ENCODE measurements at regions not wholly inside any gene's neighbourhood (a gene's known extent, or its start where the extent isn't known, plus 50 kb on each side); places are given as distances from the start of the nearest gene placed in this dataset.

GRCh38 chr1:82423174-82423815, 622.6 kb downstream of the ADGRL2 start:
- H3K4me3 ChIP-seq (ENCODE audit: low read length) = no peak overlapping the region
- H3K9me3 ChIP-seq (ENCODE audit: low read depth, low read length) = no peaks in the 10 kb centered on the region
- no peaks in the 10 kb centered on the region for H3K27me3 ChIP-seq (ENCODE audit: insufficient read depth, low read length)
- H3K4me1 ChIP-seq (ENCODE audit: insufficient read depth, low read length) = no peaks in the 10 kb centered on the region

DNA sequence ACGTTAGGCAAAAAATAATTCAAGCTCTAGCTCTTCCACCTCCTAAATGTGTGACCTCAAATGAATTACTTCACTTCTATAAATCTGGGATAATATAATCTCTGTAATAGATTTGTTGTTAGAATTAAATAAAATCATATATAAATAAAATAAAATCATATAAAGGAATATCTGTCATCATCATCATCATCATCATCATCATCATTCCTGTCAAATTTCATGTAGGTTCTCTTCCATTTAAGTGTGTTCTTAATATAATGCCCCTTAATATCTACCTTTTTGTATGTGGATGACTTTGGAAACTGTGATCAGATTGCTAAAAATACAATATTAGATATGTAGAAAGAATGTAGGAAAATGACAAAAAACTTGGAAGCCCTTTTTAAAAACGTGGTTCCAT, 621.0 kb downstream of the ADGRL2 start:
- H3K9me3 ChIP-seq (ENCODE audit: low read depth, low read length) = no peaks in the 10 kb centered on the region
- H3K4me3 ChIP-seq (ENCODE audit: low read length) = no peak overlapping the region
- no peaks in the 10 kb centered on the region for H3K4me1 ChIP-seq (ENCODE audit: insufficient read depth, low read length)
- H3K27me3 ChIP-seq (ENCODE audit: insufficient read depth, low read length) = no peaks in the 10 kb centered on the region

- no peaks in the 10 kb centered on the region for H3K9me3 ChIP-seq (ENCODE audit: low read depth, low read length)
- H3K4me3 ChIP-seq (ENCODE audit: low read length) = no peak overlapping the region
- no peaks in the 10 kb centered on the region for H3K4me1 ChIP-seq (ENCODE audit: insufficient read depth, low read length)
- no peaks in the 10 kb centered on the region for H3K27me3 ChIP-seq (ENCODE audit: insufficient read depth, low read length)
Measured at GRCh38 chr1:82420584-82420983, 619.9 kb downstream of the ADGRL2 start.

DNA sequence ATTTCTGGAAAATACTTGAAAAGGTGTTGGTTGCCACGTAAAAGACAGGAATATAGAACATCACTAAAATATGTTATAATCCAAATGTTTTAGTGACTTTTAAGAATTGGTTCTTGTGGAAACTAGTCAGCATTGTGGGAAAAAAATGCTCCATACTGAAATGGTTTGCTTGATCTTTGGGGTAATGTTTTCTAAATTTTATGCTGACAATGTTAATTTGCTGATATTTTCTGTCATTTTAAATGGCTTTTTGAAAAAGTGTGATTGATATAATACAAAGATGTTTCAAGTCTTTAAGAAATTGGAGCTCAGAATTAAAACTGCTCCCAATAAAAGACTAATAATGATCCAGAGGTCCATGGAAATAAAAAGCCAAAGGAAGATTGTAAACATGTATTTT, 610.9 kb downstream of the ADGRL2 start:
- Histone ChIP-seq H3K9me3 (ENCODE audit: low read depth, low read length) (no peaks in the 10 kb centered on the region), H3K4me1 (ENCODE audit: insufficient read depth, low read length) (no peaks in the 10 kb centered on the region), H3K4me3 (ENCODE audit: low read length) (no peak overlapping the region), H3K27me3 (ENCODE audit: insufficient read depth, low read length) (no peaks in the 10 kb centered on the region)

GRCh38 chr1:82405333-82405732, 604.6 kb downstream of the ADGRL2 start:
- H3K4me3 ChIP-seq (ENCODE audit: low read length) = no peak overlapping the region
- no peaks in the 10 kb centered on the region for H3K4me1 ChIP-seq (ENCODE audit: insufficient read depth, low read length)
- no peaks in the 10 kb centered on the region for H3K27me3 ChIP-seq (ENCODE audit: insufficient read depth, low read length)
- no peaks in the 10 kb centered on the region for H3K9me3 ChIP-seq (ENCODE audit: low read depth, low read length)

DNA sequence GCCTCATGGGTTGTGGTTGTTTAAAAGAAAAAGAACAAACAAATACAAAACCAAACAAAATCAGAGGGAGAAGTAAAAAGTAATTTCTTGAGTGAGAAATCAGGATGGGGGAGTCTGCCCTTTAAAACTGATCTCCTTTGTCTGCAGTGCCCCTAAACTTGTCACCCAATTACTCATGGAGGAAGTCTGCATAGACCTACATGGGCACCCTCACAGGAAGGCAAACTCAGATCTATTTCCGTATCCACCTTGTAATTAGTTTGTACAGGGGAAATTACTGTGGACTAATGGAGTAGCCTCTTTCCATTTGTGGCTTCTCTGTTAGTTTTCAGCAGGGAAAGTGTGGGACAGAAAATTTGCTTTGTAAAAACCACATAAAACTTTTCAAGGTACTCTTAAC, 600.4 kb downstream of the ADGRL2 start:
- H3K27me3 ChIP-seq (ENCODE audit: insufficient read depth, low read length) = no peaks in the 10 kb centered on the region
- no peak overlapping the region for H3K4me3 ChIP-seq (ENCODE audit: low read length)
- no peaks in the 10 kb centered on the region for H3K4me1 ChIP-seq (ENCODE audit: insufficient read depth, low read length)
- no peaks in the 10 kb centered on the region for H3K9me3 ChIP-seq (ENCODE audit: low read depth, low read length)

GRCh38 chr1:82400521-82400920, 599.8 kb downstream of the ADGRL2 start:
- Histone ChIP-seq H3K4me1 (ENCODE audit: insufficient read depth, low read length) (no peaks in the 10 kb centered on the region), H3K27me3 (ENCODE audit: insufficient read depth, low read length) (no peaks in the 10 kb centered on the region), H3K9me3 (ENCODE audit: low read depth, low read length) (no peaks in the 10 kb centered on the region)

DNA sequence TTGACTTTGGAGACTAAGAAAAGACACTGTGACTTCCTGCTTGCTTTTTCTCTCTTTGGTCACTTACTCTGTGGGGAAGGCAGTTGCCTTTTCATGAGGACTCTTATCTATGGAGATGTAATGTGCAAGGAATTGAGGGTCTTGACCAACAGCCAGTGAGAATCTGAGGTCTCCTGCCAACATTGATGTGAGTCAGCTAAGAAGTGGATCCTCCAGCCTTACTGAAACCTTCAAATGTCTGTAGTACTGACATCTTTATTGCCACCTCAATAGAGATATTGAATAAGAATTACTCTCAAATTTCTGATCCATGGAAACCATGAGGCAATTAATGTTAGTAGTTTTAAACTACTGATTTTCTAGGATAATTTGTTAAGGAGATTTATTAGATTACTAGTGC, 598.4 kb downstream of the ADGRL2 start:
- no peaks in the 10 kb centered on the region for H3K9me3 ChIP-seq (ENCODE audit: low read depth, low read length)
- H3K4me3 ChIP-seq (ENCODE audit: low read length) = no peak overlapping the region
- no peaks in the 10 kb centered on the region for H3K4me1 ChIP-seq (ENCODE audit: insufficient read depth, low read length)
- no peaks in the 10 kb centered on the region for H3K27me3 ChIP-seq (ENCODE audit: insufficient read depth, low read length)

More at GRCh38 chr1:82400521-82400920, 599.8 kb downstream of the ADGRL2 start:
- no peak overlapping the region for H3K4me3 ChIP-seq (ENCODE audit: low read length)

DNA sequence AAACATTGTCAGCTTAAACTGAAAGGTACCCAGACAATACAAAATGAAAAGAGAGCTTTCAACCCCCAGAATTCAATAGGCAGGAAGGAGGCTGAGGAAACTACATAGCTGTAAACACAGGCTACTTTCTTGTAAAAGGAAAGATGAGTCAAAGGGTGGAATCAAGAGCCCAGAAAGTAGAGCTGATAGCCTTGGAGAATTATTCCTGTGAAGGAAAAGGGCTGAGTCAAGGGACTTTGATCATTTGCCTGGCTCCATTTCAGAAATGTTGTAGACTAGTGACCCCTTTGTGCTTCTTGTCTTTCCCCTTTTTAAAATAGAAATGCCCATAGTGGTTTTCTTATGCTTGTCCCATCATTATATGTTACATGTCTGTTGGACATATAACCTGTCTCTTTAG, 597.6 kb downstream of the ADGRL2 start:
- Histone ChIP-seq H3K4me3 (ENCODE audit: low read length) (no peak overlapping the region), H3K9me3 (ENCODE audit: low read depth, low read length) (no peaks in the 10 kb centered on the region), H3K27me3 (ENCODE audit: insufficient read depth, low read length) (no peaks in the 10 kb centered on the region), H3K4me1 (ENCODE audit: insufficient read depth, low read length) (no peaks in the 10 kb centered on the region)

- H3K27me3 ChIP-seq (ENCODE audit: insufficient read depth, low read length) = no peaks in the 10 kb centered on the region
Measured at GRCh38 chr1:82395440-82395839, 594.7 kb downstream of the ADGRL2 start.

GRCh38 chr1:82392946-82393345, 592.2 kb downstream of the ADGRL2 start:
- H3K27me3 ChIP-seq (ENCODE audit: insufficient read depth, low read length) = no peaks in the 10 kb centered on the region
- no peaks in the 10 kb centered on the region for H3K9me3 ChIP-seq (ENCODE audit: low read depth, low read length)
- no peak overlapping the region for H3K4me3 ChIP-seq (ENCODE audit: low read length)
- no peaks in the 10 kb centered on the region for H3K4me1 ChIP-seq (ENCODE audit: insufficient read depth, low read length)

More at GRCh38 chr1:82395440-82395839, 594.7 kb downstream of the ADGRL2 start:
- no peaks in the 10 kb centered on the region for H3K4me1 ChIP-seq (ENCODE audit: insufficient read depth, low read length)
- H3K4me3 ChIP-seq (ENCODE audit: low read length) = no peak overlapping the region
- no peaks in the 10 kb centered on the region for H3K9me3 ChIP-seq (ENCODE audit: low read depth, low read length)

GRCh38 chr1:82392513-82392912, 591.8 kb downstream of the ADGRL2 start:
- Histone ChIP-seq H3K4me3 (ENCODE audit: low read length) (no peak overlapping the region), H3K4me1 (ENCODE audit: insufficient read depth, low read length) (no peaks in the 10 kb centered on the region), H3K27me3 (ENCODE audit: insufficient read depth, low read length) (no peaks in the 10 kb centered on the region), H3K9me3 (ENCODE audit: low read depth, low read length) (no peaks in the 10 kb centered on the region)

DNA sequence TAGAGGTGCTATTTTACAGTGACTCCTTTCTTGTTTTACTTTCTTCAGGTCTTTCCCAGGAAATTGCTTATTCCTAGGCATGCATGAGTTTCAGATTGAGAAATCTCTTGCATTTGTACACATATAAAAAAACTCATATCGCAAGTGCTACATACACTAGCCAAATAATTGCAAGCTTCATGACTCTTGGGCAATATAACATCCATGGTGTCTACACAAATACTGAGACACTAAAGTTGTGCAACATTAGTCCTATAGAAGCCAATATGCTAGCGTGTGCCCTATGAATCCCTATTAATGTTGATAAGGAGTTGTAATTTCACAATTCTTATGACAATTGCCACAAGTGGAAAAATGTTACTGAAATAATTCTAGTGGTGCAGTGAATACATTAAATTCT, 591.0 kb downstream of the ADGRL2 start:
- Histone ChIP-seq H3K9me3 (ENCODE audit: low read depth, low read length) (no peaks in the 10 kb centered on the region), H3K27me3 (ENCODE audit: insufficient read depth, low read length) (no peaks in the 10 kb centered on the region)

GRCh38 chr1:82390627-82391026, 589.9 kb downstream of the ADGRL2 start:
- Histone ChIP-seq H3K4me1 (ENCODE audit: insufficient read depth, low read length) (no peaks in the 10 kb centered on the region), H3K4me3 (ENCODE audit: low read length) (no peak overlapping the region), H3K9me3 (ENCODE audit: low read depth, low read length) (no peaks in the 10 kb centered on the region), H3K27me3 (ENCODE audit: insufficient read depth, low read length) (no peaks in the 10 kb centered on the region)

More for the DNA sequence above, 591.0 kb downstream of the ADGRL2 start:
- H3K4me3 ChIP-seq (ENCODE audit: low read length) = no peak overlapping the region
- H3K4me1 ChIP-seq (ENCODE audit: insufficient read depth, low read length) = no peaks in the 10 kb centered on the region

DNA sequence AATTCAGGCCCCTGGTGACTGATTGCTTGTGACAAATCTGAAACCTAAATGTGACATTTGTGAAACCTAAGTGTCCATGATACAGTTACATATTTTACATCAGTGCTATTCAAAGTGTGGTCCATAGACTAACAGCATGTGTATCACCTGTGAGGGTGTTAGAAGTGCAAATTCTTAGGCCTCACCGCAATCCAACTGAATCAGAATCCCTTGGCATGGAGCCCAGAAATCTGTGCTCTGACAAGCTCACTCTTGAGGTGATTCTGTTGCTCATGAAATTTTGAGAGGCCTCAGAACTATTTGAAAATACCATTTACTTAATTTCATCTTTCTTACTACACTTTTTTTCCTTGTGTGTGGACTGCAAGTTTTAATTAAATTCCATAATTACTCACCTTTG, 587.9 kb downstream of the ADGRL2 start:
- Histone ChIP-seq H3K9me3 (ENCODE audit: low read depth, low read length) (no peaks in the 10 kb centered on the region), H3K27me3 (ENCODE audit: insufficient read depth, low read length) (no peaks in the 10 kb centered on the region), H3K4me3 (ENCODE audit: low read length) (no peak overlapping the region), H3K4me1 (ENCODE audit: insufficient read depth, low read length) (no peaks in the 10 kb centered on the region)

- Histone ChIP-seq H3K9me3 (ENCODE audit: low read depth, low read length) (no peaks in the 10 kb centered on the region), H3K4me3 (ENCODE audit: low read length) (no peak overlapping the region), H3K27me3 (ENCODE audit: insufficient read depth, low read length) (no peaks in the 10 kb centered on the region), H3K4me1 (ENCODE audit: insufficient read depth, low read length) (no peaks in the 10 kb centered on the region)
Measured at GRCh38 chr1:82387012-82387366, 586.3 kb downstream of the ADGRL2 start.
